Suprapubic skin (tissue), 4 donors: ENCODE measurements at regions not wholly inside any gene's neighbourhood (a gene's known extent, or its start where the extent isn't known, plus 50 kb on each side); places are given as distances from the start of the nearest gene placed in this dataset.
A peak's percentile ranks its signal among the peaks of the same experiment; 100 is the strongest.
"Not testable (repeated sequence)": the region's sequence is repeated elsewhere in the genome, so short reads cannot be mapped to it uniquely, and the experiment has no call there.

Experiments used
- DNase-seq, 2 donors: peaks; one replicate each; pipeline ENCODE4 v3.0.0-alpha.2; 2019; ENCODE audit warnings: low spot score in 2 of 2
- H3K27ac ChIP-seq: fragments of 200-600 bp; sonication (generic); one replicate; pipeline ENCODE4 v1.5.1; 2019
- H3K27me3 ChIP-seq: fragments of 200-600 bp; sonication (generic); one replicate; pipeline ENCODE4 v1.5.1; 2019
- H3K36me3 ChIP-seq: fragments of 200-600 bp; sonication (generic); one replicate; pipeline ENCODE4 v1.5.1; 2019
- H3K4me1 ChIP-seq: fragments of 200-600 bp; sonication (generic); one replicate; pipeline ENCODE4 v1.5.1; 2019
- H3K4me3 ChIP-seq: fragments of 200-600 bp; sonication (generic); one replicate; pipeline ENCODE4 v1.5.1; 2019; ENCODE audit warnings: mild to moderate bottlenecking
- H3K9me3 ChIP-seq: fragments of 200-600 bp; sonication (generic); one replicate; pipeline ENCODE4 v1.5.1; 2019
- CTCF ChIP-seq, 2 donors: fragments of 200-600 bp in 1 of 2; fragments of 450-650 bp in 1 of 2; sonication (generic) in 1 of 2; IDR thresholded peaks; one replicate each; pipeline ENCODE4 v1.5.1; 2016 to 2019; ENCODE audit warnings: antibody characterized with exemption in 2 of 2, mild to moderate bottlenecking in 1 of 2, moderate library complexity in 1 of 2
- EP300 ChIP-seq: sonication (generic); formaldehyde crosslinking; IDR thresholded peaks from one replicate; pipeline ENCODE4 v1.6.1; 2017; ENCODE audit warnings: antibody characterized with exemption
- POLR2A ChIP-seq, 2 donors: fragments of 450-650 bp; IDR thresholded peaks; one replicate each; pipeline ENCODE4 v1.6.1; 2017; ENCODE audit warnings: antibody characterized with exemption in 2 of 2, mild to moderate bottlenecking in 2 of 2, moderate library complexity in 2 of 2
- POLR2AphosphoS5 ChIP-seq, 3 donors: sonication (generic); formaldehyde crosslinking; IDR thresholded peaks; one replicate each; pipeline ENCODE4 v1.6.1; 2017; ENCODE audit warnings: antibody characterized with exemption in 3 of 3
- WGBS: methylation state at CpG from one replicate; pipeline ENCODE4 v1.1.5; 2018; 5-methylcytosine and 5-hydroxymethylcytosine counted together

- no peak for DNase-seq
- no peak overlapping the region for H3K27ac ChIP-seq
- WGBS = 69% methylated on average over 10 of the region's 10 CpGs
- no peaks in the 10 kb centered on the region for H3K9me3 ChIP-seq
- no peaks in the 10 kb centered on the region for H3K4me1 ChIP-seq
- peaks cover 5% of the 10 kb centered on the region for H3K27me3 ChIP-seq
- TF ChIP-seq POLR2A (IDR thresholded peaks at IDR 0.05) = no peak
- no peak for TF ChIP-seq POLR2AphosphoS5 (IDR thresholded peaks at IDR 0.05)
- no peak for TF ChIP-seq EP300
- TF ChIP-seq CTCF (IDR thresholded peaks at IDR 0.05) = no peak
- no peaks in the 10 kb centered on the region for H3K36me3 ChIP-seq
- no peak overlapping the region for H3K4me3 ChIP-seq
Measured at GRCh38 chr3:71930056-71930991, 145.4 kb upstream of the PROK2 start.

GRCh38 chr3:71928212-71928611, 143.3 kb upstream of the PROK2 start:
- H3K4me3 ChIP-seq = no peak overlapping the region
- H3K27me3 ChIP-seq = no peaks in the 10 kb centered on the region
- no peaks in the 10 kb centered on the region for H3K9me3 ChIP-seq
- TF ChIP-seq CTCF (IDR thresholded peaks at IDR 0.05) (no peak), POLR2A (IDR thresholded peaks at IDR 0.05) (no peak)
- no peaks in the 10 kb centered on the region for H3K4me1 ChIP-seq
- no peaks in the 10 kb centered on the region for H3K36me3 ChIP-seq
- H3K27ac ChIP-seq = no peak overlapping the region
- DNase-seq = no peak
- 83% methylated on average over 2 of the region's 2 CpGs for WGBS

- H3K4me1 ChIP-seq = no peaks in the 10 kb centered on the region
- no peak overlapping the region for H3K4me3 ChIP-seq
- WGBS = 92% methylated on average over 8 of the region's 8 CpGs
- no peak for TF ChIP-seq CTCF (IDR thresholded peaks at IDR 0.05)
- no peak for TF ChIP-seq POLR2AphosphoS5 (IDR thresholded peaks at IDR 0.05)
- no peak for TF ChIP-seq EP300
- no peak for TF ChIP-seq POLR2A (IDR thresholded peaks at IDR 0.05)
- no peak for DNase-seq
- H3K9me3 ChIP-seq = no peaks in the 10 kb centered on the region
- no peak overlapping the region for H3K27ac ChIP-seq
- no peaks in the 10 kb centered on the region for H3K36me3 ChIP-seq
- H3K27me3 ChIP-seq = no peaks in the 10 kb centered on the region
Measured at GRCh38 chr3:71927505-71928066, 142.6 kb upstream of the PROK2 start.

- no peaks in the 10 kb centered on the region for H3K4me1 ChIP-seq
- H3K27ac ChIP-seq = no peak overlapping the region
- no peak for DNase-seq
- TF ChIP-seq POLR2A (IDR thresholded peaks at IDR 0.05) = no peak
- TF ChIP-seq CTCF (IDR thresholded peaks at IDR 0.05) = no peak
- TF ChIP-seq EP300 = no peak
- no peak for TF ChIP-seq POLR2AphosphoS5 (IDR thresholded peaks at IDR 0.05)
- no peaks in the 10 kb centered on the region for H3K27me3 ChIP-seq
- H3K9me3 ChIP-seq = no peaks in the 10 kb centered on the region
- H3K36me3 ChIP-seq = no peaks in the 10 kb centered on the region
- H3K4me3 ChIP-seq = no peak overlapping the region
- 45% methylated on average over 5 of the region's 5 CpGs for WGBS
Measured at GRCh38 chr3:71926616-71927015, 141.7 kb upstream of the PROK2 start.

- no peaks in the 10 kb centered on the region for H3K4me1 ChIP-seq
- no peak overlapping the region for H3K27ac ChIP-seq
- no peaks in the 10 kb centered on the region for H3K27me3 ChIP-seq
- no peak for DNase-seq
- no peaks in the 10 kb centered on the region for H3K9me3 ChIP-seq
- 23% methylated on average over 2 of the region's 2 CpGs for WGBS
- H3K36me3 ChIP-seq = no peaks in the 10 kb centered on the region
- no peak for TF ChIP-seq EP300
- TF ChIP-seq POLR2A (IDR thresholded peaks at IDR 0.05) = no peak
- TF ChIP-seq POLR2AphosphoS5 (IDR thresholded peaks at IDR 0.05) = no peak
- TF ChIP-seq CTCF (IDR thresholded peaks at IDR 0.05) = peak; percentile 12 to 36
- no peak overlapping the region for H3K4me3 ChIP-seq
Measured at GRCh38 chr3:71926262-71926600, 141.3 kb upstream of the PROK2 start.

GRCh38 chr3:71925511-71926261, 140.7 kb upstream of the PROK2 start:
- H3K36me3 ChIP-seq, H3K4me3 ChIP-seq, DNase-seq, H3K27ac ChIP-seq, H3K9me3 ChIP-seq, H3K4me1 ChIP-seq, H3K27me3 ChIP-seq: not testable (repeated sequence)
- 79% methylated on average over 13 of the region's 13 CpGs for WGBS
